Smooth muscle cell (in vitro differentiated cells): ENCODE measurements at regions not wholly inside any gene's neighbourhood (a gene's known extent, or its start where the extent isn't known, plus 50 kb on each side); places are given as distances from the start of the nearest gene placed in this dataset.

Experiments used
- DNase-seq: peaks from one replicate; lab custom pipeline; 2025; ENCODE audit not compliant: unreplicated experiment; lab: John Stamatoyannopoulos, UW
- H2AFZ ChIP-seq: fragments of 200-600 bp; sonication (generic); 2 replicates; pipeline ENCODE4 v1.6.0; 2016; ENCODE audit warnings: antibody characterized with exemption, low read depth, mild to moderate bottlenecking
- H3F3A ChIP-seq: fragments of 200-600 bp; sonication (generic); 2 replicates; pipeline ENCODE4 v1.6.0; 2017; ENCODE audit warnings: antibody characterized with exemption, low read depth
- H3K27ac ChIP-seq: fragments of 200-600 bp; sonication (generic); 2 replicates; pipeline ENCODE4 v1.5.1; 2016; ENCODE audit warnings: low read depth, mild to moderate bottlenecking
- H3K27me3 ChIP-seq: fragments of 200-600 bp; sonication (generic); 2 replicates; pipeline ENCODE4 v1.6.1; 2016; ENCODE audit warnings: low read depth, mild to moderate bottlenecking
- H3K36me3 ChIP-seq: fragments of 200-600 bp; sonication (generic); 2 replicates; pipeline ENCODE4 v1.5.1; 2016; ENCODE audit warnings: low read depth
- H3K4me1 ChIP-seq: fragments of 200-600 bp; sonication (generic); 2 replicates; pipeline ENCODE4 v1.5.1; 2016; ENCODE audit warnings: low read depth
- H3K4me2 ChIP-seq: fragments of 200-600 bp; sonication (generic); 2 replicates; pipeline ENCODE4 v1.6.0; 2016; ENCODE audit warnings: mild to moderate bottlenecking
- H3K4me3 ChIP-seq: fragments of 200-600 bp; sonication (generic); 2 replicates; pipeline ENCODE4 v1.5.1; 2016; ENCODE audit warnings: mild to moderate bottlenecking
- H3K79me2 ChIP-seq: fragments of 200-600 bp; sonication (generic); 2 replicates; pipeline ENCODE4 v1.6.0; 2016; ENCODE audit warnings: low read depth, mild to moderate bottlenecking
- H3K9ac ChIP-seq: fragments of 200-600 bp; sonication (generic); 2 replicates; pipeline ENCODE4 v1.6.0; 2016; ENCODE audit warnings: low read depth
- H3K9me3 ChIP-seq: fragments of 200-600 bp; sonication (generic); replicated peaks from 2 replicates; pipeline ENCODE4 v1.5.1; 2016; ENCODE audit warnings: low read depth
- H4K20me1 ChIP-seq: fragments of 200-600 bp; sonication (generic); 2 replicates; pipeline ENCODE4 v1.6.0; 2016; ENCODE audit warnings: low read depth
- CTCF ChIP-seq: fragments of 200-600 bp; sonication (generic); IDR thresholded peaks from 2 replicates; pipeline ENCODE4 v1.5.1; 2017; ENCODE audit warnings: borderline replicate concordance, mild to moderate bottlenecking, antibody characterized with exemption; ENCODE audit not compliant: insufficient read depth, poor library complexity, severe bottlenecking
- WGBS: methylation state at CpG from one replicate; pipeline ENCODE4 v1.1.7; 2016; ENCODE audit warnings: low lambda C conversion rate; 5-methylcytosine and 5-hydroxymethylcytosine counted together

GRCh38 chr12:41970744-41971143 lies 173.9 kb downstream of the GXYLT1 start:
- no peak for TF ChIP-seq CTCF
- no peaks in the 10 kb centered on the region for H3K36me3 ChIP-seq
- peaks cover 16% of the 10 kb centered on the region for H3F3A ChIP-seq
- DNase-seq = no peak
- H2AFZ ChIP-seq = no peak overlapping the region
- no peak overlapping the region for H3K9ac ChIP-seq
- H3K4me2 ChIP-seq = no peak overlapping the region
- no peaks in the 10 kb centered on the region for H3K9me3 ChIP-seq
- no peak overlapping the region for H3K4me3 ChIP-seq
- H3K27me3 ChIP-seq = no peaks in the 10 kb centered on the region
- 98% methylated on average over 2 of the region's 2 CpGs for WGBS
- peaks cover 48% of the 10 kb centered on the region for H3K4me1 ChIP-seq
- H3K79me2 ChIP-seq = no peaks in the 10 kb centered on the region
- no peak overlapping the region for H3K27ac ChIP-seq
- H4K20me1 ChIP-seq = no peaks in the 10 kb centered on the region

GRCh38 chr12:41968599-41968998 lies 176.1 kb downstream of the GXYLT1 start:
- no peak overlapping the region for H3K4me3 ChIP-seq
- H3K79me2 ChIP-seq = no peaks in the 10 kb centered on the region
- H3K9ac ChIP-seq = no peak overlapping the region
- DNase-seq = no peak
- H3K4me2 ChIP-seq = peak overlapping the region; percentile 75
- H3K27me3 ChIP-seq = no peaks in the 10 kb centered on the region
- H4K20me1 ChIP-seq = no peaks in the 10 kb centered on the region
- peaks cover 48% of the 10 kb centered on the region for H3K4me1 ChIP-seq
- no peaks in the 10 kb centered on the region for H3K36me3 ChIP-seq
- no peaks in the 10 kb centered on the region for H3K9me3 ChIP-seq
- H3F3A ChIP-seq = peaks cover 16% of the 10 kb centered on the region
- no peak overlapping the region for H2AFZ ChIP-seq
- no peak for TF ChIP-seq CTCF
- peak overlapping the region; percentile 72 for H3K27ac ChIP-seq

GRCh38 chr12:41967668-41968500 lies 176.8 kb downstream of the GXYLT1 start:
- 32% methylated on average over 14 of the region's 14 CpGs for WGBS
- no peak for TF ChIP-seq CTCF
- Histone ChIP-seq H3K79me2 (no peaks in the 10 kb centered on the region), H3K9me3 (no peaks in the 10 kb centered on the region), H3F3A (peaks cover 16% of the 10 kb centered on the region), H3K27me3 (no peaks in the 10 kb centered on the region), H3K4me3 (no peak overlapping the region), H3K27ac (peak overlapping the region; percentile 72), H3K9ac (no peak overlapping the region), H3K4me2 (peak overlapping the region; percentile 75), H3K36me3 (no peaks in the 10 kb centered on the region), H3K4me1 (peaks cover 48% of the 10 kb centered on the region), H2AFZ (no peak overlapping the region), H4K20me1 (no peaks in the 10 kb centered on the region)
- DNase-seq = no peak

GRCh38 chr12:41966916-41967315 lies 177.8 kb downstream of the GXYLT1 start:
- Histone ChIP-seq H3K4me2 (peak overlapping the region; percentile 75), H3K4me3 (no peak overlapping the region), H3K4me1 (peaks cover 42% of the 10 kb centered on the region), H2AFZ (no peak overlapping the region), H3K79me2 (no peaks in the 10 kb centered on the region), H3K9ac (no peak overlapping the region), H3F3A (peaks cover 13% of the 10 kb centered on the region), H3K27ac (peak overlapping the region; percentile 72), H3K36me3 (no peaks in the 10 kb centered on the region), H3K9me3 (no peaks in the 10 kb centered on the region), H3K27me3 (no peaks in the 10 kb centered on the region), H4K20me1 (no peaks in the 10 kb centered on the region)
- DNase-seq = no peak
- 91% methylated on average over 2 of the region's 2 CpGs for WGBS
- TF ChIP-seq CTCF = no peak
